ENCODE measurements at regions not wholly inside any gene's neighbourhood (a gene's known extent, or its start where the extent isn't known, plus 50 kb on each side); places are given as distances from the start of the nearest gene placed in this dataset.

GRCh38 chr9:26725573-26725972, 167.0 kb downstream of the CAAP1 start:
- Histone ChIP-seq H3K9me3 (ENCODE audit: control insufficient read depth, insufficient read depth, low read length) (no peaks in the 10 kb centered on the region), H3K4me1 (ENCODE audit: control insufficient read depth, insufficient read depth, low read length) (no peaks in the 10 kb centered on the region), H3K4me3 (ENCODE audit: low read length) (no peak overlapping the region), H3K27ac (ENCODE audit: low read length) (no peak overlapping the region), H3K27me3 (ENCODE audit: control insufficient read depth, insufficient read depth, low read length) (no peaks in the 10 kb centered on the region), H3K36me3 (ENCODE audit: control insufficient read depth, insufficient read depth, low read length) (no peaks in the 10 kb centered on the region)
- TF ChIP-seq CTCF (IDR thresholded peaks at IDR 0.05) = no peak
- Mint-ChIP-seq H3K4me1 (no peaks in the 10 kb centered on the region), H3K27ac (no peak overlapping the region), H3K9me3 (peaks cover 3 to 4% of the 10 kb centered on the region in 2 donors), H3K27me3 (ENCODE audit: low read depth in 2 of 2) (no peaks in the 10 kb centered on the region), H3K4me3 (no peak overlapping the region), H3K36me3 (no peaks in the 10 kb centered on the region)
- intact Hi-C loops (cut with micrococcal nuclease) = no loop called here
- WGBS (ENCODE audit: insufficient coverage) = 61% methylated on average over 3 of the region's 3 CpGs
- ATAC-seq (no peak), DNase-seq (no peak)

- Mint-ChIP-seq H3K36me3 (no peaks in the 10 kb centered on the region), H3K4me1 (no peaks in the 10 kb centered on the region), H3K9me3 (peaks cover 2 to 4% of the 10 kb centered on the region in 2 donors), H3K27me3 (ENCODE audit: low read depth in 2 of 2) (no peaks in the 10 kb centered on the region), H3K27ac (no peak overlapping the region), H3K4me3 (no peak overlapping the region)
- intact Hi-C loops (cut with micrococcal nuclease) = no loop called here
- no peak overlapping the region for H3K4me3 ChIP-seq (ENCODE audit: low read length)
- TF ChIP-seq CTCF (IDR thresholded peaks at IDR 0.05) = no peak
- no peaks in the 10 kb centered on the region for H3K9me3 ChIP-seq (ENCODE audit: control insufficient read depth, insufficient read depth, low read length)
- ATAC-seq = no peak
- WGBS (ENCODE audit: insufficient coverage) = 35% methylated on average over 8 of the region's 9 CpGs
- H3K27ac ChIP-seq (ENCODE audit: low read length) = no peak overlapping the region
- no peaks in the 10 kb centered on the region for H3K36me3 ChIP-seq (ENCODE audit: control insufficient read depth, insufficient read depth, low read length)
- DNase-seq = peak in 1 of 2 donors; percentile 4
- no peaks in the 10 kb centered on the region for H3K4me1 ChIP-seq (ENCODE audit: control insufficient read depth, insufficient read depth, low read length)
- no peaks in the 10 kb centered on the region for H3K27me3 ChIP-seq (ENCODE audit: control insufficient read depth, insufficient read depth, low read length)
These were observed 169.1 kb downstream of the CAAP1 start for GRCh38 chr9:26723486-26723885.

- intact Hi-C loops (cut with micrococcal nuclease) = no loop called here
- H3K4me3 Mint-ChIP-seq = no peak overlapping the region
- no peaks in the 10 kb centered on the region for H3K9me3 ChIP-seq (ENCODE audit: control insufficient read depth, insufficient read depth, low read length)
- no peak for ATAC-seq
- no peak overlapping the region for H3K27ac Mint-ChIP-seq
- no peak for TF ChIP-seq CTCF (IDR thresholded peaks at IDR 0.05)
- no peak for DNase-seq
- peaks cover 2 to 4% of the 10 kb centered on the region in 2 donors for H3K9me3 Mint-ChIP-seq
- no peak overlapping the region for H3K27ac ChIP-seq (ENCODE audit: low read length)
- no peaks in the 10 kb centered on the region for H3K27me3 Mint-ChIP-seq (ENCODE audit: low read depth in 2 of 2)
- H3K4me1 Mint-ChIP-seq = no peaks in the 10 kb centered on the region
- no peaks in the 10 kb centered on the region for H3K4me1 ChIP-seq (ENCODE audit: control insufficient read depth, insufficient read depth, low read length)
- WGBS (ENCODE audit: insufficient coverage) = 92% methylated on average over 5 of the region's 6 CpGs
- H3K4me3 ChIP-seq (ENCODE audit: low read length) = no peak overlapping the region
- no peaks in the 10 kb centered on the region for H3K36me3 ChIP-seq (ENCODE audit: control insufficient read depth, insufficient read depth, low read length)
- no peaks in the 10 kb centered on the region for H3K36me3 Mint-ChIP-seq
- H3K27me3 ChIP-seq (ENCODE audit: control insufficient read depth, insufficient read depth, low read length) = no peaks in the 10 kb centered on the region
These were observed 169.8 kb downstream of the CAAP1 start for GRCh38 chr9:26722755-26723154.

GRCh38 chr9:26710008-26710407, 182.6 kb downstream of the CAAP1 start:
- Mint-ChIP-seq H3K27me3 (ENCODE audit: low read depth in 2 of 2) (no peaks in the 10 kb centered on the region), H3K4me3 (no peak overlapping the region), H3K27ac (no peak overlapping the region), H3K9me3 (peaks cover 7 to 11% of the 10 kb centered on the region in 2 donors), H3K36me3 (no peaks in the 10 kb centered on the region), H3K4me1 (no peaks in the 10 kb centered on the region)
- H3K4me3 ChIP-seq (ENCODE audit: low read length) = no peak overlapping the region
- H3K9me3 ChIP-seq (ENCODE audit: control insufficient read depth, insufficient read depth, low read length) = no peaks in the 10 kb centered on the region
- intact Hi-C loops (cut with micrococcal nuclease) = no loop called here
- no peak for DNase-seq
- no peaks in the 10 kb centered on the region for H3K4me1 ChIP-seq (ENCODE audit: control insufficient read depth, insufficient read depth, low read length)
- no peak for TF ChIP-seq CTCF (IDR thresholded peaks at IDR 0.05)
- no peak for ATAC-seq
- H3K27me3 ChIP-seq (ENCODE audit: control insufficient read depth, insufficient read depth, low read length) = no peaks in the 10 kb centered on the region
- 65% methylated on average over 3 of the region's 3 CpGs for WGBS (ENCODE audit: insufficient coverage)
- H3K27ac ChIP-seq (ENCODE audit: low read length) = no peak overlapping the region
- no peaks in the 10 kb centered on the region for H3K36me3 ChIP-seq (ENCODE audit: control insufficient read depth, insufficient read depth, low read length)

Data from natural killer cell (primary cell).